Endothelial cell (in vitro differentiated cells): ENCODE measurements at regions not wholly inside any gene's neighbourhood (a gene's known extent, or its start where the extent isn't known, plus 50 kb on each side); places are given as distances from the start of the nearest gene placed in this dataset.

Experiments
- DNase-seq: peaks from one replicate; pipeline ENCODE4 v3.0.0; 2021; ENCODE audit warnings: low spot score
- H3K27ac Mint-ChIP-seq: one replicate; pipeline ENCODE4 v1.8.0; 2021; ENCODE audit warnings: mixed read lengths, inconsistent platforms; ENCODE audit not compliant: unreplicated experiment
- H3K27me3 Mint-ChIP-seq: one replicate; pipeline ENCODE4 v1.8.0; 2021; ENCODE audit warnings: mild to moderate bottlenecking, moderate library complexity, mixed read lengths, inconsistent platforms; ENCODE audit not compliant: unreplicated experiment
- H3K36me3 Mint-ChIP-seq: one replicate; pipeline ENCODE4 v1.8.0; 2021; ENCODE audit warnings: mild to moderate bottlenecking, low read depth, mixed read lengths, inconsistent platforms; ENCODE audit not compliant: unreplicated experiment
- H3K4me1 Mint-ChIP-seq: one replicate; pipeline ENCODE4 v1.8.0; 2021; ENCODE audit warnings: mild to moderate bottlenecking, mixed read lengths, inconsistent platforms; ENCODE audit not compliant: unreplicated experiment
- H3K4me3 Mint-ChIP-seq: one replicate; pipeline ENCODE4 v1.8.0; 2021; ENCODE audit warnings: mild to moderate bottlenecking, mixed read lengths, inconsistent platforms; ENCODE audit not compliant: unreplicated experiment
- H3K9me3 Mint-ChIP-seq: one replicate; pipeline ENCODE4 v1.8.0; 2021; ENCODE audit warnings: mixed read lengths, inconsistent platforms; ENCODE audit not compliant: unreplicated experiment
- CTCF ChIP-seq: fragments of 200-600 bp; sonication (generic); IDR thresholded peaks from one replicate; pipeline ENCODE4 v1.5.0; 2021; ENCODE audit warnings: antibody characterized with exemption; ENCODE audit not compliant: unreplicated experiment

- H3K4me1 Mint-ChIP-seq, result peaks cover 2% of the 10 kb centered on the region
- no peak overlapping the region for H3K4me3 Mint-ChIP-seq
Measured at GRCh38 chr15:29383367-29383766, 113.7 kb upstream of the NSMCE3 start.

GRCh38 chr15:29382862-29383261, 113.2 kb upstream of the NSMCE3 start:
- H3K4me1 Mint-ChIP-seq, result peaks cover 2% of the 10 kb centered on the region
- no peak for DNase-seq
- H3K4me3 Mint-ChIP-seq, result no peak overlapping the region
- H3K27ac Mint-ChIP-seq, result no peak overlapping the region
- peaks cover 7% of the 10 kb centered on the region for H3K36me3 Mint-ChIP-seq
- H3K9me3 Mint-ChIP-seq, result no peaks in the 10 kb centered on the region
- peaks cover 4% of the 10 kb centered on the region for H3K27me3 Mint-ChIP-seq
- TF ChIP-seq CTCF, result no peak

More at GRCh38 chr15:29383367-29383766, 113.7 kb upstream of the NSMCE3 start:
- no peak for TF ChIP-seq CTCF
- Mint-ChIP-seq H3K36me3 (peaks cover 7% of the 10 kb centered on the region), H3K9me3 (no peaks in the 10 kb centered on the region), H3K27me3 (peaks cover 4% of the 10 kb centered on the region), H3K27ac (no peak overlapping the region)
- no peak for DNase-seq

DNA sequence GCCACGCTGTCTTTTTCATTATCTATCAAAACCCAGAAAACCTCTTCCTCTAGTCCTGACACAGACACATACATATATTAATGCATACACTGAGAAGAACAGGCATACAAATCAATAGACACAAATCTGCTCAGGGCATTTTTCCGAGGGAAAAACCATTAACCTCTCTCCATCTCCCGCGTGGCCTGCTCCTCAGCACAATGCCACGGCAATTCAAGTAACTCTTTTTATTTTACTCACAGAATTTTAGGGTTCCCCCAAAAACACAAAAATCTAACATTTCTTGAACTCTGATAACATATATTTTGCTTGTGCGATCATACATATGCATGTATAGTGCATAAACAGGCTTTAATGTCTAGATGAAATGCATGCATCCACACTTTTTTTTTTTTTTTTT, 110.8 kb upstream of the NSMCE3 start:
- Mint-ChIP-seq H3K4me3 (no peak overlapping the region), H3K36me3 (peaks cover 7% of the 10 kb centered on the region), H3K4me1 (peaks cover 9% of the 10 kb centered on the region), H3K27me3 (peaks cover 2% of the 10 kb centered on the region), H3K27ac (no peak overlapping the region), H3K9me3 (no peaks in the 10 kb centered on the region)
- DNase-seq, result no peak
- TF ChIP-seq CTCF, result no peak

- TF ChIP-seq CTCF, result no peak
- Mint-ChIP-seq H3K4me1 (peaks cover 9% of the 10 kb centered on the region), H3K27ac (no peak overlapping the region), H3K27me3 (peaks cover 2% of the 10 kb centered on the region), H3K9me3 (no peaks in the 10 kb centered on the region), H3K36me3 (peaks cover 7% of the 10 kb centered on the region), H3K4me3 (no peak overlapping the region)
- no peak for DNase-seq
Measured at GRCh38 chr15:29379647-29380046, 110.0 kb upstream of the NSMCE3 start.

DNA sequence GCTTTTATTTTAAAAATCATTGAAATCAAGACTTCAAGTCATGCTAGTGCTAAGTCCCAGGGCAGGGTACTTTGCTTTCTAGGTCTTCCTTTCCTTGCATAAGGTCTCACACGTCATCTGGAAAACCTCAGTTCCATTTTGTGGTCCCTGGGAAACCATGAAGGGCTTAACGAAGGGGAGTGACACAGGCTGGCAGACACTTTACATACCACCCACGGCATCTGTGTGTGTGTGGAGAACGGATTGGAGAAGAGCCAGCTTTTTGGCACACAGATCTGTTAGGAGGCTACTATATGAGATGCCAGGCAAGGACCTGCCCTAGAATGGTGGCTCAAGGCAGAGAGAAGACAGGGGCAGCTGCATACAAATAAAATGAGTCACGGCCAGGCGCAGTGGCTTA, 107.5 kb upstream of the NSMCE3 start:
- Mint-ChIP-seq H3K27ac (no peak overlapping the region), H3K4me1 (peaks cover 16% of the 10 kb centered on the region), H3K9me3 (no peaks in the 10 kb centered on the region), H3K27me3 (no peaks in the 10 kb centered on the region), H3K4me3 (no peak overlapping the region), H3K36me3 (no peaks in the 10 kb centered on the region)
- DNase-seq, result no peak
- TF ChIP-seq CTCF, result no peak
